ENCODE measurements at regions not wholly inside any gene's neighbourhood (a gene's known extent, or its start where the extent isn't known, plus 50 kb on each side); places are given as distances from the start of the nearest gene placed in this dataset.

DNA sequence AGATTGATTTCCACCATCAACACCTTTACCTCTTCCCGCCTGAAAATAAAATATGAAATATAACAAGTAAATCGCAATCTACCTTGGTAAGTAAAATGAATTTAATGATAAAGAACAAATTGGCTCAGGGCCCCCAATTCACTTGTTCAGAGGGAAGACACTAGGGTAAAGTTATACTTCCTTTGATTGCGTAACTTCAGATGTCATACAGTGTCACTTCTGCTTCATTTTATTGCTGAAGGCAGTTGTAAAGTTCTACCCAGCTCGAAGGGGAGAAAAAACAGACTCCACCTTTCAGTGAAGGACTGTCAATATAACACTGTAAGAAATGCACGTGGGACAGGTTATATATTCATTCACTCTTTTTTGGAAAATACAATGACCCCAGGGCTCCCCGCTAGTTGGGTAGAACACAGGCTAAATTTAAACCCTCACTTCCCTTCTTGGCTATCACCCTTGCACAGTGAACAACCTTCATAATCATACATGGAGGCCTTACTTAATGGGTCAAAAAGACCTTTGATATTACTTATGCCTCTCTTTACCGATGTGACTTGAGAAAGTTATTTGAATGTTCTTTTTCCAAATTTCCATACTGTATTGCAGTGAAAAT lies 848.8 kb downstream of the MAT2B start:
- Mint-ChIP-seq H3K27me3 (peaks cover 2% of the 10 kb centered on the region), H3K9me3 (peaks cover 8% of the 10 kb centered on the region), H3K4me3 (no peak overlapping the region), H3K27ac (no peak overlapping the region), H3K4me1 (ENCODE audit: low read depth) (peaks cover 19% of the 10 kb centered on the region), H3K36me3 (ENCODE audit: low read depth) (no peaks in the 10 kb centered on the region)
- intact Hi-C loops (cut with micrococcal nuclease) = no loop called here

DNA sequence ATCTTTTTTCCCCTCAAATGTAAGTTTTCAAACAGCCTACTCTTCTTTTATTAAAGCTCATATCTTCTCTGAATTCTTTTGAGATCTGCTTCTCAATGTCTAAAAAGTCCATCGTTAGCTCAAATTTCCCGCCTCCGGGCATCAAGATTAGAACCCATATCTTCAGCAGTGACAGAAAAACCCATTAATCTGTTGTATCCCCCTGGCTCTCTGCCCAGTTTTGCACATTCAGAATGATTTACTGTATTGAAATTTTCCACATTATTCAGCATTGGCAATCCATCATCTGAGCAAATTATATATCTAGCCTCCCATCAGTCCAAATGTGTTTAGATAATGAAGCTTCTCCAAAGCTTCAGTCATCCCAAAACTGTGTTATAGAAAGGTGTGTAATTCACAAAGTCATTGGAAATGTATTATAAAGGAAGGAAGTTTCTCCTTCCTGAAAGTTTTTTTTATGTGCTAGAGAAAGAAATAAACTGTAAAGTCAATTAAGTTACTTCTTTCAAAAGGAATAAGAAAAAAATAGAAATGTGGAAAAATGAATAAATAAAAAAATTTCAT lies 849.9 kb downstream of the MAT2B start:
- Mint-ChIP-seq H3K27ac (no peak overlapping the region), H3K9me3 (peaks cover 7% of the 10 kb centered on the region), H3K4me1 (ENCODE audit: low read depth) (peaks cover 28% of the 10 kb centered on the region), H3K4me3 (no peak overlapping the region), H3K36me3 (ENCODE audit: low read depth) (no peaks in the 10 kb centered on the region), H3K27me3 (peaks cover 2% of the 10 kb centered on the region)
- intact Hi-C loops (cut with micrococcal nuclease) = no loop called here

DNA sequence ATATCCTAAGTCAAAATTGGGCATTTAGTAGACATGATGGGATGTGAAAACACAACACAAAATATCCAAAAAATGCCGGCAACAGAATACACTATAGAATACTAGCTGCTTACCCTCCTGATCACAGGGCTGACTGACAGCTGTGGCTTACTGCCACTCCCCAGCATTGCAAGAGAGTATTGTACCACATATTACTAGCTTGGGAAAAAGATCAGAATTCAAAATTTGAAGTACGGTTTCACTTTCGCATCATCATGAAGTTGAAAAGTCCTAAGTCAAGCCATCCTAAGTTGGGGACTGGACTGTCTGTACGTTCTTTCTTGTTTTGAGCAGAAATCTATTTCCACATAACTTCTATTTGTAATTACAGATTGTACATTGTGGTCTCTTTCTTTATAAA lies 851.4 kb downstream of the MAT2B start:
- Mint-ChIP-seq H3K27ac (peak overlapping the region; percentile 31), H3K27me3 (no peaks in the 10 kb centered on the region), H3K4me1 (ENCODE audit: low read depth) (peaks cover 28% of the 10 kb centered on the region), H3K9me3 (no peaks in the 10 kb centered on the region), H3K4me3 (no peak overlapping the region), H3K36me3 (ENCODE audit: low read depth) (no peaks in the 10 kb centered on the region)
- intact Hi-C loops (cut with micrococcal nuclease) = no loop called here

DNA sequence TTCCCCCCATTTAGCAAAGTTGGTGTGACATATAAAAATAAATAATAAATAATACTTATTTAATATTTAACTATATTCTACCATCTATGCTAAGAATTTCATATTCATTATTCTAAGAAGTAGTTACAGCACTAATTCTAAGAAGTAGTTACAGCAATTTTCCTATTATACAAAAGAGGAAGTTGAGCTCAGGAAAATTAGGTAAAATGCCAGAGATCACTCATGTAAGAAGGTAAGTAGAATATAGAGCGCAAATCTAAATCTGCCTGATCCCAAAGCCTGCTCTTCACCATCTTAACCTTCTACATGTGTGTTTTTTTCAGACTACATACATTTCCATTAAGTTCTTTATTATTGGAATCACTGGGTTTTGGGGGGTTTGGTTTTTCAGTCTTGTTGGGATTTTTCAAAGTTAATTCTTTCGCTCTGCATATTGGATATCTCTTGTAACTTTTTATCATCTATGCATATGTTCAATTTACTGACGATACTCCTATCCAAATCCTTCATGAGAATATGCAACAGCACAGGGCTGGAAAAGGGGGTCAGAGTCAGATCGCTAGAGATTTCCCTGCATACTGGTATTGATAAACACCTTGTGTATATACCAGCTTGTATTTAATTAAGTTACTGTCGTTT lies 852.1 kb downstream of the MAT2B start:
- intact Hi-C loops (cut with micrococcal nuclease) = no loop called here
- H3K27ac Mint-ChIP-seq = peak overlapping the region; percentile 31
- no peaks in the 10 kb centered on the region for H3K9me3 Mint-ChIP-seq
- H3K4me1 Mint-ChIP-seq (ENCODE audit: low read depth) = peaks cover 28% of the 10 kb centered on the region
- H3K4me3 Mint-ChIP-seq = no peak overlapping the region
- no peaks in the 10 kb centered on the region for H3K27me3 Mint-ChIP-seq
- no peaks in the 10 kb centered on the region for H3K36me3 Mint-ChIP-seq (ENCODE audit: low read depth)

DNA sequence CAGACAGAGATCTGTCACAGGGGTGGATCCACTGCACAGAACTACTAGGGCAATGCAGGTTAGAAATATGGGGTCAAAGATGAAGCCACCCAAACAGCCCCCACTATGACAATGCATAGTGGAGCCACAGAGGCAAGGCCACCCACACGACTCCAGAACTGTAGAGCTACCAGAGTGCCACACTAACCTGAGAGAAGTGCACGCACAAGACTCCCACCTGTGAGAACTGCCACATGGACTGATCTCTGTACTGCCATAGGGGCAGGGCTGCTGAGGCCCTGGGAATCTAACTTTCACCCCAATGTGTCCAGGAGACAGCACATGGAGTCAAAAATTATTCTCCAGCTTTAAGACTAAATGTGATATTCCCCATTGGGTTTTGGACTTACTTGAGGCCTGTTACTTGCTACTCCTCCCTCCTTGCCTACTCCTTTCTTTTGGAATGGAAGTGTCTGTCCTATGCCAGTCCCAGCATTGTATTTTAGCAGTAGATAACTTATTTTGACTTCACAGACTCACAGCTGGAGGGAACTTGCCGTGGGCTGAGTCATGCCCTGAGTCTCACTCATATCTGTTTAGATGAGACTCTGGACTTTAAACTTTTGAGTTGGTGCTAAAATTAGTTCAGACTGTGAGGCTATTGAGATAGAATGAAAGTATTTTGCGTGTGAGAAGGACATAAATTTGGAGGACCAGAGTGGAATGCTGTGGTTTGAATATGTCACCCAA lies 853.3 kb downstream of the MAT2B start:
- Mint-ChIP-seq H3K27me3 (peaks cover 1% of the 10 kb centered on the region), H3K4me1 (ENCODE audit: low read depth) (peaks cover 28% of the 10 kb centered on the region), H3K36me3 (ENCODE audit: low read depth) (no peaks in the 10 kb centered on the region), H3K4me3 (no peak overlapping the region), H3K9me3 (no peaks in the 10 kb centered on the region), H3K27ac (peak overlapping the region; percentile 69)
- intact Hi-C loops (cut with micrococcal nuclease) = no loop called here

DNA sequence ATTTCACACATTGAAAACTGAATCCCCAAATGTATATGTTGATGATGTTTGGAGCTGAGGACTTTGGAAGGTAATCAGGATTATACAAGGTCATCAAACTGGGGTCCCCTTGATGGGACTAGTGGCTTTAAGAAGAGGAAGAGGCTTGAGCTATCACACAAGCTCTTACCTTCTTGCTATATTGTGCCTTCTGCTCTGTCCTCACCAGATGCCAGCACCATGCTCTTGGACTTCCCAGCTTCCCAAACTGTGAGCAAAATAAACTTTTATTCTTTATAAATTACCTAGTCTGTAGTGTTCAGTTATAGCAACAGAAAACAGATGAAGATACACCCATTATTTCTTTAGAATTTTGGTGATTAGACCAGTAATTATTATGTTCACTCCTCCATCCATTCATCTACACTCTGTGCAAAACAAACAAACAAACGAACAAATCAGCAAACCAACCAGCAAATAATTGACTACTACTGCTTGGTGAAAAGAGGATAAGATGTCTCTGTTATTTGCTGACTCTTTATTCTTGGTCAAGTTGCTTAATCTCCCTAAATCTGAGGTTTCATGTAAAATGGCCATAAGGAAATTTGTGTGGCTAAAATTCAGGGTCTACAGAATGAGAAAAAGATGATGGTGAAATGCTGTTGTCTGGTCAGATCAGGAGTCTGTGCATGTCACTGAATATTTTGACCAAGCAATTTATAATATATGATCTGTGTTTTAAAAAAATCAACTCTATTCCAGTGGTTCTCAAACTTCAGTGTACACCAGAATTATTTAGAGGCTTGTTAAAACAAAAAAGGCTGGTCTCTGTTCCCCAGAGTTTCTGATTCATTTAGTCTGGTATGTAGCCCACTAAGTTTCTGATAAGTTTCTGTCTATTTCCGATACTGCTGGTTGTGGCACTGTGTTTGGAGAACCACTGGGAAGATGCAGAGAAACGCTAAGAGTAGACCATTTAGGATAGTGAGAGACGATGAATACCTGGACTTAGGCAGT lies 854.1 kb downstream of the MAT2B start:
- Mint-ChIP-seq H3K4me1 (ENCODE audit: low read depth) (peaks cover 22% of the 10 kb centered on the region), H3K36me3 (ENCODE audit: low read depth) (no peaks in the 10 kb centered on the region), H3K9me3 (no peaks in the 10 kb centered on the region), H3K4me3 (no peak overlapping the region), H3K27me3 (peaks cover 1% of the 10 kb centered on the region), H3K27ac (peak overlapping the region; percentile 69)
- intact Hi-C loops (cut with micrococcal nuclease) = no loop called here

DNA sequence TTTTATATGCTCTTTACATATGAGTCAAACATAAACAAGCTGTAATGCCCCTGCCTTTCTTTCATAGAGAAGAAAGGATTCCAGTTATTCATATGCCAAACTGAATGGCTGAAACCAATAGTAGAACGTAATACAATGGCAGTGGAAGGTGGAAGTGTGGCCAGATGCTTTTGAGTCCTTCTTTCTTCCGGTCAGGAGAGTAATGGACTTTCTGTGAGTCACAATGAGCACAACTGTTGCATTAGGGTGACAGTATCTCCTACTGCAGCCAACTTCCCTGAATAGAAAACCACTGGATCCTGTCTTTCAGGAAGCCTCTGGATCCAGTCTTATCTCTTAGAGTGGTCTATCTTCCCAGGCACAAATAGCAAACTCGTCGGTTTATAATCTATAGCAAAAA lies 855.2 kb downstream of the MAT2B start:
- Mint-ChIP-seq H3K27ac (no peak overlapping the region), H3K36me3 (ENCODE audit: low read depth) (no peaks in the 10 kb centered on the region), H3K4me1 (ENCODE audit: low read depth) (peaks cover 16% of the 10 kb centered on the region), H3K27me3 (peaks cover 1% of the 10 kb centered on the region), H3K4me3 (no peak overlapping the region), H3K9me3 (no peaks in the 10 kb centered on the region)
- intact Hi-C loops (cut with micrococcal nuclease) = no loop called here

DNA sequence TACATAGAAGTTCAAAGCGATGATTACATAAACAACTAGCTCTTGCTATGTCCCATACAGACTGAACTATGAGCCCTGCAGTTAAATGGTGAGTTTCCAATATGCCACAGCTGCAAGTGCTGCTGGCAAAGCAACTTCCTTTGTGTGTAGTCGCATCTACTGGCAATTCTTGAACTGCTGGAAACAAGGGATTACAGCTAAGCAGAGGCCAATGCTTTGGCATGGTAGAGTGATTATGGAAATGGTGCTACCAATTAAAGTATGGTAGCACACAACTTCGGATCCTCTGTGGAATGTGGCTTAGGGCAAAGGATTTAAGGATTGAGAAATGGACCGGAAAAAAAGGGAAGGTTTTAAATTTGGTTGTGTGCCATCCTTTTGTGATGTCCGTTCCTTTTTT lies 856.6 kb downstream of the MAT2B start:
- H3K36me3 Mint-ChIP-seq (ENCODE audit: low read depth) = no peaks in the 10 kb centered on the region
- no peak overlapping the region for H3K27ac Mint-ChIP-seq
- peaks cover 1% of the 10 kb centered on the region for H3K27me3 Mint-ChIP-seq
- no peaks in the 10 kb centered on the region for H3K9me3 Mint-ChIP-seq
- peaks cover 16% of the 10 kb centered on the region for H3K4me1 Mint-ChIP-seq (ENCODE audit: low read depth)
- intact Hi-C loops (cut with micrococcal nuclease) = no loop called here
- H3K4me3 Mint-ChIP-seq = no peak overlapping the region

DNA sequence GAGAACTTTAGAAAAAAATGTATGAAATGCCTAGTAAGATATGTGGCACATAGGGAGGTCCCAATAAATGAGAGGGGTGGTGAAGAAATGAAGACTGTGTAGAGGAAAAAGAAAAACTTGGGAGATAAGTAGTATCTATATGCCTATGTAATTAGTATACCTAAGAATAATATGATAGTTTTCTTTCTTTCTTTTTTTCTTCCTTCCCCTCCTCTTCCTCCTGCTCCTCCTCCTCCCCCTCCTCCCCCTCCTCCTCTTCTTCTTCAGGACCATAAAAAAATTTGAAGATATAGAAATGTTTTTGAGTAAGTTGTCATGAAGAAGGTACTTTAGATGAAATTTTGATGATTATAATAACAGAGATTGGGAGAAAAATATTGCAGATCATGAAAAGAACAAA lies 857.4 kb downstream of the MAT2B start:
- Mint-ChIP-seq H3K4me3 (no peak overlapping the region), H3K36me3 (ENCODE audit: low read depth) (no peaks in the 10 kb centered on the region), H3K27ac (no peak overlapping the region), H3K9me3 (no peaks in the 10 kb centered on the region), H3K27me3 (peaks cover 1% of the 10 kb centered on the region), H3K4me1 (ENCODE audit: low read depth) (peaks cover 16% of the 10 kb centered on the region)
- intact Hi-C loops (cut with micrococcal nuclease) = no loop called here

DNA sequence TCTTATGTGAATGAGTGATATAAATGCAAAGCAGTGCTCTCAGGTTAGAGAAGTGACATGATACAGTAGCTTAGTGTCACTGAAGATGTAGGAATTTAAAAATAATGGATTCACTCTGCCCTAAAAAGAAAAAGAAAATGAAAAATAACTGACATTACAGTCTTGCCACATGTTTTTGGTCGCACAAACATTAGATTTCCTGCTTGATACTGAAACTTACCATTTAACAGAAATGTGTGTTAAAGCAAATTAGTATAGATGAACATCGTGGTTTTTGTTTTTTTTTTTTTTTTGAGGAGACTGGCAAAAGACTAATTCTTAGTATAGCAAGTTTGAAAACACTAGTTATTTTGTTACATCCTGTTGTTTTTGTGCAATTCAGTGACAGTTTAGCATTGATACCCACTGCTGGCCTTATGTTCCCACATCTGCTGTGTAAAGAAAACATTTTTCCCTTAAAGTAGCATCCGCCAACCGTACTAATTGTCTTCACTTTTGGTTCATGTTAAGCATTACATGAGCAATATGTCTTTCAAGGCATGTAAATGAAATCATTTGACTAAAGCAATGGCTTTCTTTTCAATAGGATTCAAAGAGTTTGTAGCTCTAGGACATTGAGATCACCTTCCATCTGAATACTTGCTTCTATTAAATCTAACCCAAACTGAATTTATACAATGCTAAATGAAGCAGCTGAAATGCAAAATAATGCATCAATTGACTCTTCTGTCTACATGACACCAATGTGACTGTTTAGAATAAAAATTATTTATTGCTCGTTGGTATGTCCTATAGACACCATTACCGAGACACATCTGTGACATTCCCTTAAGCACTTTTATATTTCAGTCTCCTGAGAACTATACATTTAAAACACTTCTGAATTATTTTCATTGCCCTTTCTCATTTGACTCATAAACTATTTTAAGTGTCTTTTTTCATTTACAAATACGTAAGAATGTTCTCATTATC lies 859.1 kb downstream of the MAT2B start:
- Mint-ChIP-seq H3K27ac (no peak overlapping the region), H3K27me3 (peaks cover 1% of the 10 kb centered on the region), H3K9me3 (no peaks in the 10 kb centered on the region), H3K4me3 (no peak overlapping the region), H3K4me1 (ENCODE audit: low read depth) (peaks cover 8% of the 10 kb centered on the region), H3K36me3 (ENCODE audit: low read depth) (no peaks in the 10 kb centered on the region)
- intact Hi-C loops (cut with micrococcal nuclease) = no loop called here

DNA sequence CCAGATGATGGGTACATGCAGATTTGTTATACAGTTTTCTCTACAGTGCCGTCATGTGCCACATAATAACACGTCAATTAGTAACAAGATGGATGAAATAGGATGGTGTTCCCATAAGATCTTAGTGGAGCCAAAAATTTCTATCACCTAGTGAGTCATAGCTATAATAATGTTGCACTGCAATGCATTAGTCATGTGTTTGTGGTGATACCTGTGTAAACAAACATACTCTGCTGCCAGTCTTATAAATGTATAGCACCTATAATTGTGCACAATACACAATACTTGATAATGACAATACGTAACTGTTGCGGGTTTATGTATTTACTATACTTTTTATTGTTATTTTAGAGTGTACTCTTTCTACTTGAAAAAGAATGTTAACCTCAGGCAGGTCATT lies 865.4 kb downstream of the MAT2B start:
- H3K27me3 Mint-ChIP-seq = no peaks in the 10 kb centered on the region
- intact Hi-C loops (cut with micrococcal nuclease) = no loop called here
- no peaks in the 10 kb centered on the region for H3K4me1 Mint-ChIP-seq (ENCODE audit: low read depth)
- H3K36me3 Mint-ChIP-seq (ENCODE audit: low read depth) = no peaks in the 10 kb centered on the region
- no peaks in the 10 kb centered on the region for H3K9me3 Mint-ChIP-seq
- no peak overlapping the region for H3K4me3 Mint-ChIP-seq
- H3K27ac Mint-ChIP-seq = no peak overlapping the region

DNA sequence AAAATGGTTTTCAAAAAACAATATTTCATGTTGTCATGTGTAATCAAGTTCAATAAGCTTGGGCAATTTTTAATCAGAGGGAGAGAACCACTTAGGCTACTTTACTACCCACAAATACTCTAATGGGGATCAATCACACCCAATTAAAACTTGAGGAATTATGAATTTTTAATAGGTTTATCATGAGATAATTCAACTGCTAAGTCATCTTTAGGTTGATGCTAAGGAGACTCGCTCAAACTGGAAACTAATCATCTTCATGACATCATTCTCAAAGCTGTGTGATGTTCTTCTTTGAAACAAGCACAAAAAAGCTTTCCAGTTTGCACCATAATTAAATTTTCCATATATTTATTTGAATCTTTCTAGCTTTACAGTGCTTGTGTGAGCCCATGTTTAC lies 867.5 kb downstream of the MAT2B start:
- Mint-ChIP-seq H3K9me3 (no peaks in the 10 kb centered on the region), H3K4me3 (no peak overlapping the region), H3K36me3 (ENCODE audit: low read depth) (no peaks in the 10 kb centered on the region), H3K27me3 (no peaks in the 10 kb centered on the region), H3K27ac (no peak overlapping the region), H3K4me1 (ENCODE audit: low read depth) (no peaks in the 10 kb centered on the region)
- intact Hi-C loops (cut with micrococcal nuclease) = no loop called here

DNA sequence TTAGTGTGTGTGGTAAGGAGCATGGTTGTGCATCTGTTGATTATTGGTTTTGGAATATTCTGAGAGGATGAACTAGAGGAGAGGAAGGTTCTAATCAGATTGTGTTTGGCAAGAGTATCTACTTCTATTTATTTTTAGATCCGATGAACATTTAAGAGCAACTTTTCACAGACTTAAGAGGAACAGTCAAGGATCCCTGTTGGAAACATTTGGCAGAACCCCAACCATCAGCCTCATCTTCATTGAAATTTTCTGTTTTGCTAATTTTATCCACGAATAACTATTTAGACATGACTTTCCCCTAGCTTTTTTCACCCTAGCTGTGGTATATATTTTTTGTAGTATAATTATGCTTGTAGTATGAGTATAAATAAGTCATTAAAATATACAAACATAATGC lies 868.5 kb downstream of the MAT2B start:
- intact Hi-C loops (cut with micrococcal nuclease) = no loop called here

More for the DNA sequence above, 868.5 kb downstream of the MAT2B start:
- H3K36me3 Mint-ChIP-seq (ENCODE audit: low read depth) = no peaks in the 10 kb centered on the region
- H3K9me3 Mint-ChIP-seq = no peaks in the 10 kb centered on the region
- no peaks in the 10 kb centered on the region for H3K4me1 Mint-ChIP-seq (ENCODE audit: low read depth)
- H3K27me3 Mint-ChIP-seq = no peaks in the 10 kb centered on the region
- H3K4me3 Mint-ChIP-seq = no peak overlapping the region
- no peak overlapping the region for H3K27ac Mint-ChIP-seq

All from dendritic cell treated with granulocyte-macrophage colony-stimulating factor and Interleukin-4, amounts not matched to agents 40 ng/mL and 50 ng/mL, for 4 days (primary cell).